C4-2B (cell line): ENCODE measurements at regions not wholly inside any gene's neighbourhood (a gene's known extent, or its start where the extent isn't known, plus 50 kb on each side); places are given as distances from the start of the nearest gene placed in this dataset.

Source experiments
- ZFX ChIP-seq: fragments of 450-650 bp; IDR thresholded peaks from 2 replicates; pipeline ENCODE4 v1.6.1; 2017
- TF ChIP-seq, protein P1 (sequence below): fragments of 450-650 bp; conservative IDR thresholded peaks from 2 replicates; pipeline ENCODE4 v1.5.1; 2017; ENCODE audit warnings: mild to moderate bottlenecking

DNA sequence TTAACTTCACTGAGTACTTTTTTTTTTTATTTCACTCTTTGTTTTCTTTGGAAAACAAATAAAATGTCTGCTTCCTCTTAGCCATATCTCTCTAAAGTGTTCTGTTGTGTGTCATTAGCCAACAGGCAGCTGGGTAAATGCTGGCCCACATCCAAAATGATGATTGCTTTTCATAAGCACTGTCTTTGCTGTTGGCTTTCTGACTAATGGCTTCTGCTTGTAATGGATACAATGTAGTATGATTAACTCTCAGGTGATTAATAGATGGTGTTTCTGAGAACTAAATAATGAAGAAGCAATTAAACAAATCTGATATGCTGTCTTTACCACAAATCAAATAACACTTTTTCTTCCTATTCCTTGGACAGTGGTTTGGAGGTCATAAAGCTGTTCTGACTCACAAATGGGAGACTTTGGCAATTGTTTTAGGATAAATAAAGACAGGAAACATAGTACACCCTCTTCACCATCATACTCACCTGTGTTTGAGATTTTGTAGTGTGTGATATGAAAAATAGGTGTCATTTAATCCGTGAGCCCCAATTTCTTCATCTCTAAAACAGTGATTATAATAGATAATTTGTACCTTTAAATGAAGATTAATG is 888.4 kb downstream of the TSN start:
- TF ChIP-seq, protein P1, sequence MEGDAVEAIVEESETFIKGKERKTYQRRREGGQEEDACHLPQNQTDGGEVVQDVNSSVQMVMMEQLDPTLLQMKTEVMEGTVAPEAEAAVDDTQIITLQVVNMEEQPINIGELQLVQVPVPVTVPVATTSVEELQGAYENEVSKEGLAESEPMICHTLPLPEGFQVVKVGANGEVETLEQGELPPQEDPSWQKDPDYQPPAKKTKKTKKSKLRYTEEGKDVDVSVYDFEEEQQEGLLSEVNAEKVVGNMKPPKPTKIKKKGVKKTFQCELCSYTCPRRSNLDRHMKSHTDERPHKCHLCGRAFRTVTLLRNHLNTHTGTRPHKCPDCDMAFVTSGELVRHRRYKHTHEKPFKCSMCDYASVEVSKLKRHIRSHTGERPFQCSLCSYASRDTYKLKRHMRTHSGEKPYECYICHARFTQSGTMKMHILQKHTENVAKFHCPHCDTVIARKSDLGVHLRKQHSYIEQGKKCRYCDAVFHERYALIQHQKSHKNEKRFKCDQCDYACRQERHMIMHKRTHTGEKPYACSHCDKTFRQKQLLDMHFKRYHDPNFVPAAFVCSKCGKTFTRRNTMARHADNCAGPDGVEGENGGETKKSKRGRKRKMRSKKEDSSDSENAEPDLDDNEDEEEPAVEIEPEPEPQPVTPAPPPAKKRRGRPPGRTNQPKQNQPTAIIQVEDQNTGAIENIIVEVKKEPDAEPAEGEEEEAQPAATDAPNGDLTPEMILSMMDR: no peak
- TF ChIP-seq ZFX: no peak
